Prostate gland (tissue), 2 donors: ENCODE measurements at regions not wholly inside any gene's neighbourhood (a gene's known extent, or its start where the extent isn't known, plus 50 kb on each side); places are given as distances from the start of the nearest gene placed in this dataset.

Source experiments
- DNase-seq: peaks from one replicate; pipeline ENCODE4 v3.0.0-alpha.2; 2019; ENCODE audit warnings: low spot score
- H3K27ac ChIP-seq, 2 donors: fragments of 200-600 bp; sonication (generic); 2 replicates each; pipeline ENCODE4 v1.5.1; 2017 to 2019
- H3K27me3 ChIP-seq: fragments of 200-600 bp; sonication (generic); replicated peaks from 2 replicates; pipeline ENCODE4 v1.5.1; 2019; ENCODE audit not compliant: insufficient read depth
- H3K36me3 ChIP-seq, 2 donors: fragments of 200-600 bp; sonication (generic); 1 replicate in 1 of 2; 2 replicates in 1 of 2; pipeline versions ENCODE4 v1.5.1 to v1.8.1; 2017 to 2019
- H3K4me1 ChIP-seq: fragments of 200-600 bp; sonication (generic); replicated peaks from 2 replicates; pipeline ENCODE4 v1.5.1; 2019
- H3K4me3 ChIP-seq, 2 donors: fragments of 200-600 bp; sonication (generic); 2 replicates each; pipeline ENCODE4 v1.5.1; 2017 to 2019
- H3K9me3 ChIP-seq: fragments of 200-600 bp; sonication (generic); 2 replicates; pipeline ENCODE4 v1.5.1; 2017
- CTCF ChIP-seq, 4 experiments: fragments of 200-600 bp in 2 of 4; fragments of 450-650 bp in 2 of 4; sonication (generic) in 2 of 4; IDR thresholded peaks; 1 replicate in 3 of 4; 2 replicates in 1 of 4; pipeline ENCODE4 v1.5.1; 2016 to 2019; ENCODE audit warnings: antibody characterized with exemption in 4 of 4, mild to moderate bottlenecking in 2 of 4, moderate library complexity in 2 of 4
- POLR2A ChIP-seq: fragments of 450-650 bp; IDR thresholded peaks from one replicate; pipeline ENCODE4 v1.6.1; 2016; ENCODE audit warnings: antibody characterized with exemption, mild to moderate bottlenecking
- POLR2AphosphoS5 ChIP-seq: sonication (generic); formaldehyde crosslinking; IDR thresholded peaks from one replicate; pipeline ENCODE4 v1.6.1; 2017; ENCODE audit warnings: antibody characterized with exemption
- WGBS: methylation state at CpG from one replicate; pipeline ENCODE4 v1.1.5; 2018; 5-methylcytosine and 5-hydroxymethylcytosine counted together
- intact Hi-C: fragments of 100-400 bp; cut with DNase I; formaldehyde crosslinking; loops from one replicate; pipeline ENCODE4 v1.14.2; 2022

- DNase-seq = no peak
These were observed 236.8 kb downstream of the DLL1 start for GRCh38 chr6:170053966-170054661.

GRCh38 chr6:170052991-170053821 is 237.7 kb downstream of the DLL1 start:
- DNase-seq = no peak
- Histone ChIP-seq H3K4me1 (no peaks in the 10 kb centered on the region), H3K27me3 (no peaks in the 10 kb centered on the region), H3K9me3 (no peaks in the 10 kb centered on the region), H3K36me3 (no peaks in the 10 kb centered on the region), H3K4me3 (no peak overlapping the region), H3K27ac (no peak overlapping the region)
- TF ChIP-seq POLR2AphosphoS5 (no peak), CTCF (IDR thresholded peaks at IDR 0.05) (no peak), POLR2A (no peak)
- 90% methylated on average over 27 of the region's 27 CpGs for WGBS
- intact Hi-C loops = no loop called here

More at GRCh38 chr6:170053966-170054661, 236.8 kb downstream of the DLL1 start:
- Histone ChIP-seq H3K27me3 (no peaks in the 10 kb centered on the region), H3K4me1 (no peaks in the 10 kb centered on the region), H3K4me3 (no peak overlapping the region), H3K9me3 (no peaks in the 10 kb centered on the region), H3K36me3 (no peaks in the 10 kb centered on the region), H3K27ac (no peak overlapping the region)
- TF ChIP-seq POLR2AphosphoS5 = no peak
- TF ChIP-seq CTCF (IDR thresholded peaks at IDR 0.05) = no peak
- no peak for TF ChIP-seq POLR2A
- intact Hi-C loops = no loop called here
- WGBS = 87% methylated on average over 18 of the region's 18 CpGs

- no peak overlapping the region for H3K4me3 ChIP-seq
- no peak for DNase-seq
- intact Hi-C loops = no loop called here
- no peaks in the 10 kb centered on the region for H3K36me3 ChIP-seq
- no peak overlapping the region for H3K27ac ChIP-seq
- no peak for TF ChIP-seq POLR2A
- TF ChIP-seq CTCF (IDR thresholded peaks at IDR 0.05) = no peak
- no peak for TF ChIP-seq POLR2AphosphoS5
- H3K27me3 ChIP-seq = no peaks in the 10 kb centered on the region
- H3K9me3 ChIP-seq = no peaks in the 10 kb centered on the region
- 89% methylated on average over 30 of the region's 30 CpGs for WGBS
- no peaks in the 10 kb centered on the region for H3K4me1 ChIP-seq
These were observed 239.4 kb downstream of the DLL1 start for GRCh38 chr6:170051229-170052172.

GRCh38 chr6:170050591-170051041 is 240.3 kb downstream of the DLL1 start:
- intact Hi-C loops = no loop called here
- H3K36me3 ChIP-seq = no peaks in the 10 kb centered on the region
- H3K4me3 ChIP-seq = no peak overlapping the region
- WGBS = 85% methylated on average over 15 of the region's 15 CpGs
- no peaks in the 10 kb centered on the region for H3K27me3 ChIP-seq
- TF ChIP-seq POLR2A (no peak), POLR2AphosphoS5 (no peak), CTCF (IDR thresholded peaks at IDR 0.05) (no peak)
- H3K9me3 ChIP-seq = no peaks in the 10 kb centered on the region
- H3K27ac ChIP-seq = peak overlapping the region; percentile 50 to 63
- H3K4me1 ChIP-seq = no peaks in the 10 kb centered on the region
- DNase-seq = no peak
